Right renal cortex interstitium (tissue), 3 donors: ENCODE measurements at regions not wholly inside any gene's neighbourhood (a gene's known extent, or its start where the extent isn't known, plus 50 kb on each side); places are given as distances from the start of the nearest gene placed in this dataset.

Experiments used
- DNase-seq, 3 donors: peaks; one replicate each; pipeline ENCODE4 v3.0.0-alpha.2; 2013; ENCODE audit warnings: low read depth in 3 of 3, low spot score in 2 of 3

DNA sequence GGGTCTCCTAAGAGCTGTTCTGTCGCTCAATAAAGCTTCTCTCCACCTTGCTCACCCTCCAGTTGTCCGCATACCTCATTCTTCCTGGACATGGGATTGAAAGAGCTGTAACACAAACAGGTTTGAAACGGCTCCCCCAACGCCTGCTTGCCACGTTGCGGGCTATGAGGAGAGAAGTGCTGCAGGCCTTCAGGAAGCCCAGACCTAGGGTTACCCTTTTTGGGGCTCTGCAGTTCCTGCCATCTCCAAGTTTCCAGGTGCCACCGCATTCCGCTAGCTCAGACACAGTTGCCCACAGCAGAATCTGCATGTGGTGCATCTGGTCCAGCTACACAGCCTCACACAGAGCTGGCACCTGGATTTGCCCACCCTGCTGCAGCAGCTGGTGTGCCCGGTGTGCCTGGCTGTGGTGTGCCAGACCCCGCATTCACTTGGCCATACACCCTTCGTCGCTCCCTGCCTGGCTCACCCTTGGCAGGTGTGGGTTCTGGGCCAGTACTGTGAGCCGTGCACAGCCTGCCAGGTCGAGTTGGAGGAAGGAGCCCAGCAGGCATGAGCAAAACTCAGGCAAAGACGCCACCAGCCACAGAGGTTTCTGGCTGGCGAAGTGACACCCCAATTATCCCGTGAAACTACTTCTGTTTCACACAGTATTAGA, 253.2 kb upstream of the SEMA3A start:
- DNase-seq = no peak

DNA sequence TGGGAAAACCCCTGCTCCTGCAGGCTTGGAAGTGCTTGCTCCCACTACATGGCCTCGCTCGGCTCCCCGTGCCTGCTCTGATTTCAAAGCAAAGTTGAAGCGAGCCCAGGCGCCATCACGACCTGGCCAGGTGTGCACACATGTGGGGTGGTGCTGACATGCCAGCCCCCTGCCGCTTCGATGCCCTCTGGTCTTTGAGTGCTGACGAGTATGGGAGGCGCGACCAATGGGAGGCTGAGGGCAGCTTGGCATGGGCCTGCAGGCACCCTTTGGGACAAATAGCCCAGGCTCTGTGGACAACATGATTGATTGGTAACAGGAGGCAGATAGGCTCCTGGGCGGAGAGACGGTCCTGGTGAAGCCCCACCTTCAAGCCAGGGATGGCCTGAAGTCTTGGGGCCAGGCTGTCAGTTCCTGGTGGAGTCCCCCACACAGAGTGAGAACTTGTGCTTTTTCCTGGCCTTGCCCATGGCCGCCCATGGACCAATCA, 252.4 kb upstream of the SEMA3A start:
- DNase-seq = no peak

- no peak for DNase-seq
These were observed 231.2 kb upstream of the SEMA3A start for GRCh38 chr7:84425702-84426259.

DNA sequence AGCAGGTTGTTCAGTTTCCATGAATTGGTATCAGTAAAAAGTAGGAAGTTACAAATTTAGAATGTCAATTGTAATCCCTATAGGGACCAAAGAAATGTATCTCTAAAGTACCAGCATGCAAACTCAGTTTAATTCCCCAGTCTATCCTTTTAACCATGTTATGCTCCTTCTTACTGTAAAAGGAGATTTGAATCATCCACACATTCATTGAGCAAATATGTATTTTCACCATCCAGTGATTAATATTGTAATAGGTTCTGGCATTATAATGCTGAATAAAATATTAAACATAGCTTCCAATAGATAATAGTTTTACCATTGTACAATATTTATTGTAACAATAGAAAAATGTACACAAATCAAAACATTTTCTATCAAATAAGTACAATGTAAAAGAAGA, 228.2 kb upstream of the SEMA3A start:
- DNase-seq = no peak

DNA sequence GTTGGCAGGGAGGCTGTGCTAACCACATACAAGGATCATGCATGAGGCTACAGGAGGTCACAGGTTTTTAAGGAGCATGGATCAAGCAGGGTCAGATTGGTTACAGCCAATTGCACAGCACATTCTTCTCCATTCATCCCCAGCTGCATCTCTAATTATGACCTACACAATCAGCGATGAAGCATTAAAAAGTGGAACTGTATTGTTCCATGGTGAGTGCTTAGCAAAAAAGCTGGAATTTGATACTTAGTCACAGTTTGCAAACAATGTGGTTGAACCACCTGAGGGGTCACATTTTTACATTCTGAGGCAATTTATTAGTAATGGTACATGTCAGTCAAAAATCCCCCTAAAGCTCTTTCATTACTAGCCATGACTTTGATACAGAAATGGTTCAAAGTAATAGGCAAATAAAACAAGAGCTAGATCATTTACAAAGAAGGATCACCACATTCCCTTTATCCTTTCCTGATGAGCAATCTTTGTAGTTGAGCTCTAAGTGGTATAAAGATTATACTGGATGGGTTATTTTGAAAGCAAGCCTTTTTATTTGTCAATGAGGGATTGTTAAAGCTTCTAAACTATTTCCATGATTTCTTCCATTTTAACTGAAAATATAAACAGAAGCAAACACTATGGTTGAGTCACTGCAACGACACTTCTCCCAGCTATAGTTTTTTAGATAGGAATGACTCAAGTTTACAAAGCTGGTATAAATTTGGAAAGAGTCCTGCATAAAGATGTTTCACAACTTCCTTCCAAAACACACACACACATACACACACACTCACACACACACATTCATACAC, 217.8 kb upstream of the SEMA3A start:
- no peak for DNase-seq

- DNase-seq = no peak
These were observed 205.1 kb upstream of the SEMA3A start for GRCh38 chr7:84399661-84400060.

DNA sequence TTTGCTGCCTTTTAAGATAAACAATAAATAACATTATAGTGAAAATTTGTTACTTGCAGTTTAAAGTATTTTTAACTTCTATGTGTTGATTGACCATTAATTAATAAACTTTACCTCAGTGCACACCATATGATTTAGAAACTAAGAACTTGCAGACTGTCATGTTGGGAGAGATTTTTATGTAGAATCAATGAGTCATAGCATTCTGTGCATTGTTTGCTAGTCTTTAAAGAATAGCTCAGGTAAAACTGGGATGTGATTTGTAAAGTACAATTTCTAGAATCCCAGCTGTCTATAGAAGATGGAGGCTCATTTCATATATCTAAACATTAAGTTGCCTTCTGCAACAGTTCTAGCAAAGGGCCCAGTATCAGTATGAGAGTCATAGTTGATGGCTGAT, 199.6 kb upstream of the SEMA3A start:
- no peak for DNase-seq

GRCh38 chr7:84393786-84394185, 199.2 kb upstream of the SEMA3A start:
- DNase-seq = no peak

DNA sequence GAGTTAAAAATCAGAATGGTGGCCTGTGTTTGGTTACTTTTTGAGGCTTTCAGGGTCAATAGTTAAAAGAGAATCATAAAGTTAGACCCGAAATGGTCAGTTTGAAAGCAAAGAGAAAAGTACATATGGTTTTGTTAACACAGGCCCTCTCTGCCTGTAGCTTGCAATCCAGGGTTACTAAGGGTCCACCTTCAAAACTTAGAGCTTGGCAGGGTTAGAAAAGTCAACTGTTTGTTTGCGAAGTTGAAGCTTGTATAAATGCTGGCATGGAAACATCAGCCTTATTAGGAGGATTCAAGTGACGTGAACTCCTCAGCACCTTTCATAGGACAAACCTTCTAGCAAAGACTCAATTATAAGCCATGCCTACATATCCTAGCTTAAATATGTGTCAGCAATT, 196.3 kb upstream of the SEMA3A start:
- no peak for DNase-seq

- DNase-seq = no peak
These were observed 194.7 kb upstream of the SEMA3A start for GRCh38 chr7:84389242-84389641.

DNA sequence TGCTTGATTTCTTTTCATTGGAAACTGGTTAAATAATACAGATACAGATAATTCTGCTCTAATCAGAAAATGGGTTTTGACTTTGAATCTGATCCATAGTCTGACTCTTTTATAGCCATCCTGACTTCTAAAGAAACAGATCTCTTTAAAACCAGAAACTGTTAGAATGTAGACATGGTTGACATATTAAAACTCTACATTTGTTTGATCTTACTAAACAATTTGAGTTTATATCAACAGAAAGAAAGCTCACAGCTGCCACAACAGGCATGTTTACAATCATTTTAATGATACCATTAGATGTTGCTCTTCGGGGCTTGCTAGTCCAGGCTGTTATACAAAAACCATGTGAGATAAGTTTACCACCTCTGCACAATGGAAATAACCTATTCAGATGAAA, 193.0 kb upstream of the SEMA3A start:
- DNase-seq = no peak

- no peak for DNase-seq
These were observed 189.8 kb upstream of the SEMA3A start for GRCh38 chr7:84384417-84384816.

- no peak for DNase-seq
These were observed 184.9 kb upstream of the SEMA3A start for GRCh38 chr7:84379446-84379845.

GRCh38 chr7:84372712-84373111, 178.1 kb upstream of the SEMA3A start:
- DNase-seq = no peak

GRCh38 chr7:84372155-84372621, 177.6 kb upstream of the SEMA3A start:
- DNase-seq = no peak

- no peak for DNase-seq
These were observed 175.5 kb upstream of the SEMA3A start for GRCh38 chr7:84370114-84370513.

- DNase-seq = no peak
These were observed 173.5 kb upstream of the SEMA3A start for GRCh38 chr7:84368122-84368521.

GRCh38 chr7:84364708-84365107, 170.1 kb upstream of the SEMA3A start:
- DNase-seq = no peak

- no peak for DNase-seq
These were observed 169.2 kb upstream of the SEMA3A start for GRCh38 chr7:84363741-84364140.

DNA sequence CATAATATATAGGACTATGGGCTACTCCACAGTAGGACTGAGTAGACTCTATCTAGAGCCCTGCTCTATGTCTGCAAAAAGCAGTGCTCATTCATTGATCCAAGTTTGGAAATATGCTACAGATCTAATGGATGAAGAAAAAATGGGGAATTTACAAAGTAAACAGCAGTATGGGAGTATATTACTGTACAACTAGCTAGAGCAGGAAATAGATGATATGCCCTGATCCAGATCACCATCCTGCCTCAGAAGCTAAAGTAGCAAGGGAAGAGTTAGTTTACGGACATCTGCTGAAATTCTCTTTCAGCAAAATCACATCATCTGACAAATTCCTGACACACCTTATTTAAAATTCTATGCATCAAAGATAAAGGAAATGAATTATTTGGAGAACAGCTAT, 168.2 kb upstream of the SEMA3A start:
- DNase-seq = no peak

DNA sequence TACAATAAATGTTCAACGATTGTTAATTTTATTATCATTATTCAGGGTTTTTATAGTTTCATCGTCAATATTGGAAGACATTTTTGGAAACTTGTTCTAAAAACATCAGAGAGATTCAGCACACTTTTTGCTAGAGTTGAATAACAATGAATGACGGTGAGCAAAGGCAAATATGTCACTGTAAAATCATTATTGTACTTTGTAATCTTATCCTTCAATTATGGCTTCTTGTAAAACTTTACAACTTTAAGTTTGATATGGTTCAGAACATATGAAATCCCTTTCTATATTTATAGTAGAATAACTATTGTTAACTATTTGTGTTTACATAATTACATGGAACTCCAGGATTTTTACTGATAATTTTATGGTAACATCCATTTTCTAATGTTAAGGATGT, 167.8 kb upstream of the SEMA3A start:
- no peak for DNase-seq

DNA sequence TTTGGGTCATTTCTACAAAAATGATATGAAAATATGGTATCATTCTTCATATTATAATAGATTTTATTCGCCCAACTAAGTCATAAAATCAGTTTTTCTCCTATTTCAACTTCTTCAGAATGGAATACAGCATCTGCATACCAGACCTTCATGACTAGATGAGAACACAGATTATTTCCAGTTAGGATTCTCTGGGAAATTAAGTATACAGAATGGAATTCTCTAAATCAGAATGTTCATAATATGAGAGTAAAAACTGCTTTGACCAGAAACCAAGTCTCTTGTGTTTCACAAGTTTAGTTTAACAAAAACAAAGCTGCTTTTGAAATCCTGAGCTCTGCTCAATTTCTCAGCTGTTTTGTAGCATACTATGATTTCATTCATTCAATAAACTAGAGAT, 160.3 kb upstream of the SEMA3A start:
- DNase-seq = no peak
